ENCODE measurements at regions not wholly inside any gene's neighbourhood (a gene's known extent, or its start where the extent isn't known, plus 50 kb on each side); places are given as distances from the start of the nearest gene placed in this dataset.

DNA sequence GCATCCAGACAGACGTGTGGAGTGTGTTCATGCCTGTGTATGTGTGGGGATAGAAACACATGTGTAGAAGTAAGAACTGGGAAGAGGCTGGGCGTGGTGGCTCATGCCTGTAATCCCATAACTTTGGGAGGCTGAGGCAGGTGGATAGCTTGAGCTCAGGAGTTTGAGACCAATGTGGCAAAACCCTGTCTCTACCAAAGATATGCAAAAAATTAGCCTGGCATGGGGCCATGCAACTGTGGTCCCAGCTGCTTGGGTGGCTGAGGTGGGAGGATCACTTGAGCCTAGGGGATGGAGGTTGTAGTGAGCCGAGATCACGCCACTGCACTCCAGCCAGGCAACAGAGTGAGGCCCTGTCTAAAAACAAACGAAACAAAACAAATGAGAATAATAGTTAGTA lies 1166.6 kb downstream of the TBC1D22A start:
- Histone ChIP-seq H3K27me3 (ENCODE audit: low read length) (no peaks in the 10 kb centered on the region), H3K4me1 (ENCODE audit: insufficient read depth, low read length) (no peaks in the 10 kb centered on the region), H3K9ac (ENCODE audit: low read length) (no peak overlapping the region), H3K36me3 (ENCODE audit: low read depth, low read length) (no peaks in the 10 kb centered on the region), H3K4me3 (ENCODE audit: low read length) (no peak overlapping the region), H3F3A (ENCODE audit: low read length, unreplicated experiment) (no peaks in the 10 kb centered on the region), H3K9me3 (ENCODE audit: low read length) (no peaks in the 10 kb centered on the region), H3K27ac (ENCODE audit: low read length) (no peak overlapping the region), H3K79me2 (ENCODE audit: low read length) (no peaks in the 10 kb centered on the region), H3K9me2 (replicated peaks; ENCODE audit: low read length) (no peaks in the 10 kb centered on the region), H3K4me2 (ENCODE audit: low read length) (no peak overlapping the region), H4K20me1 (ENCODE audit: low read length) (no peaks in the 10 kb centered on the region), H2AFZ (ENCODE audit: low read length) (no peak overlapping the region)
- ChIA-PET CTCF (no interaction called here), POLR2A (ENCODE audit: unreplicated experiment) (no interaction called here)
- DNase-seq (no peak), ATAC-seq (no peak)
- TF ChIP-seq EZH2 (IDR thresholded peaks at IDR 0.05; ENCODE audit: low read length, unreplicated experiment) = no peak
- TF ChIP-seq EZH2phosphoT487 (IDR thresholded peaks at IDR 0.05; ENCODE audit: borderline replicate concordance, low read length) = no peak
- no peak for TF ChIP-seq CTCF (conservative IDR thresholded peaks at IDR 0.05; ENCODE audit: low read depth, low read length)
- BruUV-seq (replicated peaks) = no TSS peak
- intact Hi-C loops (cut with micrococcal nuclease) = no loop called here

- no peak overlapping the region for H3K9ac ChIP-seq (ENCODE audit: low read length)
- TF ChIP-seq EZH2phosphoT487 (IDR thresholded peaks at IDR 0.05; ENCODE audit: borderline replicate concordance, low read length) (no peak), EZH2 (IDR thresholded peaks at IDR 0.05; ENCODE audit: low read length, unreplicated experiment) (no peak), CTCF (conservative IDR thresholded peaks at IDR 0.05; ENCODE audit: low read depth, low read length) (no peak)
- H4K20me1 ChIP-seq (ENCODE audit: low read length) = no peaks in the 10 kb centered on the region
- no TSS peak for BruUV-seq (replicated peaks)
- no peak overlapping the region for H2AFZ ChIP-seq (ENCODE audit: low read length)
- DNase-seq (no peak), ATAC-seq (no peak)
- CTCF ChIA-PET = no interaction called here
- POLR2A ChIA-PET (ENCODE audit: unreplicated experiment) = no interaction called here
- H3K27me3 ChIP-seq (ENCODE audit: low read length) = no peaks in the 10 kb centered on the region
- intact Hi-C loops (cut with micrococcal nuclease) = no loop called here
- H3K27ac ChIP-seq (ENCODE audit: low read length) = no peak overlapping the region
- no peak overlapping the region for H3K4me3 ChIP-seq (ENCODE audit: low read length)
- H3K9me2 ChIP-seq (replicated peaks; ENCODE audit: low read length) = no peaks in the 10 kb centered on the region
- no peaks in the 10 kb centered on the region for H3K36me3 ChIP-seq (ENCODE audit: low read depth, low read length)
- no peaks in the 10 kb centered on the region for H3F3A ChIP-seq (ENCODE audit: low read length, unreplicated experiment)
- no peaks in the 10 kb centered on the region for H3K9me3 ChIP-seq (ENCODE audit: low read length)
- no peaks in the 10 kb centered on the region for H3K79me2 ChIP-seq (ENCODE audit: low read length)
- no peaks in the 10 kb centered on the region for H3K4me1 ChIP-seq (ENCODE audit: insufficient read depth, low read length)
- H3K4me2 ChIP-seq (ENCODE audit: low read length) = no peak overlapping the region
Measured at GRCh38 chr22:47928631-47929030, 1166.2 kb downstream of the TBC1D22A start.

GRCh38 chr22:47927648-47928210 lies 1165.3 kb downstream of the TBC1D22A start:
- no peak for TF ChIP-seq EZH2phosphoT487 (IDR thresholded peaks at IDR 0.05; ENCODE audit: borderline replicate concordance, low read length)
- TF ChIP-seq CTCF (conservative IDR thresholded peaks at IDR 0.05; ENCODE audit: low read depth, low read length) = no peak
- no peak for TF ChIP-seq EZH2 (IDR thresholded peaks at IDR 0.05; ENCODE audit: low read length, unreplicated experiment)
- no peak for ATAC-seq

More at GRCh38 chr22:47927648-47928210, 1165.3 kb downstream of the TBC1D22A start:
- BruUV-seq (replicated peaks) = no TSS peak
- H3K9me2 ChIP-seq (replicated peaks; ENCODE audit: low read length) = no peaks in the 10 kb centered on the region
- no peak overlapping the region for H3K4me2 ChIP-seq (ENCODE audit: low read length)
- no peaks in the 10 kb centered on the region for H3F3A ChIP-seq (ENCODE audit: low read length, unreplicated experiment)
- no peak overlapping the region for H3K4me3 ChIP-seq (ENCODE audit: low read length)
- H2AFZ ChIP-seq (ENCODE audit: low read length) = no peak overlapping the region
- POLR2A ChIA-PET (ENCODE audit: unreplicated experiment) = no interaction called here
- H3K36me3 ChIP-seq (ENCODE audit: low read depth, low read length) = no peaks in the 10 kb centered on the region
- intact Hi-C loops (cut with micrococcal nuclease) = no loop called here
- no peaks in the 10 kb centered on the region for H3K27me3 ChIP-seq (ENCODE audit: low read length)
- no peaks in the 10 kb centered on the region for H3K9me3 ChIP-seq (ENCODE audit: low read length)
- no peaks in the 10 kb centered on the region for H4K20me1 ChIP-seq (ENCODE audit: low read length)
- DNase-seq = no peak
- no peaks in the 10 kb centered on the region for H3K79me2 ChIP-seq (ENCODE audit: low read length)
- no peaks in the 10 kb centered on the region for H3K4me1 ChIP-seq (ENCODE audit: insufficient read depth, low read length)
- no peak overlapping the region for H3K27ac ChIP-seq (ENCODE audit: low read length)
- CTCF ChIA-PET = no interaction called here
- H3K9ac ChIP-seq (ENCODE audit: low read length) = no peak overlapping the region

All from PC-3 (cell line).